Endothelial cell (in vitro differentiated cells): ENCODE measurements at regions not wholly inside any gene's neighbourhood (a gene's known extent, or its start where the extent isn't known, plus 50 kb on each side); places are given as distances from the start of the nearest gene placed in this dataset.
"Not testable (repeated sequence)": the region's sequence is repeated elsewhere in the genome, so short reads cannot be mapped to it uniquely, and the experiment has no call there.

Experiments used
- DNase-seq: peaks from one replicate; pipeline ENCODE4 v3.0.0; 2021; ENCODE audit warnings: low spot score
- H3K27ac Mint-ChIP-seq: one replicate; pipeline ENCODE4 v1.8.0; 2021; ENCODE audit warnings: mixed read lengths, inconsistent platforms; ENCODE audit not compliant: unreplicated experiment
- H3K27me3 Mint-ChIP-seq: one replicate; pipeline ENCODE4 v1.8.0; 2021; ENCODE audit warnings: mild to moderate bottlenecking, moderate library complexity, mixed read lengths, inconsistent platforms; ENCODE audit not compliant: unreplicated experiment
- H3K36me3 Mint-ChIP-seq: one replicate; pipeline ENCODE4 v1.8.0; 2021; ENCODE audit warnings: mild to moderate bottlenecking, low read depth, mixed read lengths, inconsistent platforms; ENCODE audit not compliant: unreplicated experiment
- H3K4me1 Mint-ChIP-seq: one replicate; pipeline ENCODE4 v1.8.0; 2021; ENCODE audit warnings: mild to moderate bottlenecking, mixed read lengths, inconsistent platforms; ENCODE audit not compliant: unreplicated experiment
- H3K4me3 Mint-ChIP-seq: one replicate; pipeline ENCODE4 v1.8.0; 2021; ENCODE audit warnings: mild to moderate bottlenecking, mixed read lengths, inconsistent platforms; ENCODE audit not compliant: unreplicated experiment
- H3K9me3 Mint-ChIP-seq: one replicate; pipeline ENCODE4 v1.8.0; 2021; ENCODE audit warnings: mixed read lengths, inconsistent platforms; ENCODE audit not compliant: unreplicated experiment
- CTCF ChIP-seq: fragments of 200-600 bp; sonication (generic); IDR thresholded peaks from one replicate; pipeline ENCODE4 v1.5.0; 2021; ENCODE audit warnings: antibody characterized with exemption; ENCODE audit not compliant: unreplicated experiment

- H3K9me3 Mint-ChIP-seq, result no peaks in the 10 kb centered on the region
- H3K4me1 Mint-ChIP-seq, result no peaks in the 10 kb centered on the region
- H3K27ac Mint-ChIP-seq, result no peak overlapping the region
- DNase-seq, result no peak
- no peak for TF ChIP-seq CTCF
- no peaks in the 10 kb centered on the region for H3K36me3 Mint-ChIP-seq
- no peak overlapping the region for H3K4me3 Mint-ChIP-seq
- H3K27me3 Mint-ChIP-seq, result no peaks in the 10 kb centered on the region
Observed at GRCh38 chr7:115332691-115333090, 410.8 kb downstream of the MDFIC start.

GRCh38 chr7:115329006-115329405, 407.1 kb downstream of the MDFIC start:
- Mint-ChIP-seq H3K27me3 (no peaks in the 10 kb centered on the region), H3K9me3 (no peaks in the 10 kb centered on the region), H3K4me1 (no peaks in the 10 kb centered on the region), H3K36me3 (no peaks in the 10 kb centered on the region), H3K4me3 (no peak overlapping the region), H3K27ac (no peak overlapping the region)
- TF ChIP-seq CTCF, result no peak
- no peak for DNase-seq

DNA sequence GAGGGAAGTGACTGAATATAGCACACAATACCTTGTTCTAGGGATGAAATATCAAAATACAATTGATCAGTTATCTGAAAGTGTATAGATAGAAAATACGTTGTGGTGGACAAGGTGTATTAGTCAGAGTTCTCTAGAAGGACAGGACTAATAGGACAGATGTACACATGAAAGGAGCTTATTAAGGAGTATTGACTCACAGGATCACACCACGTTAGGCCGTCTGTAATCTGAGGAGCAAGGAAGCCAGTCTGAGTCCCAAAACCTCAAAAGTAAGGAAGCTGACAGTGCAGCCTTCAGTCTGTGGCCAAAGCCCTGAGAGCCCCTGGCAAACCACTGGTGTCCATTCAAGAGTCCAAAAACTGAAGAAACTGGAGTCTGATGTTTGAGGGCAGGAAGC, 406.1 kb downstream of the MDFIC start:
- no peaks in the 10 kb centered on the region for H3K9me3 Mint-ChIP-seq
- no peak for TF ChIP-seq CTCF
- no peak for DNase-seq
- no peak overlapping the region for H3K27ac Mint-ChIP-seq
- H3K27me3 Mint-ChIP-seq, result no peaks in the 10 kb centered on the region
- no peaks in the 10 kb centered on the region for H3K4me1 Mint-ChIP-seq
- no peak overlapping the region for H3K4me3 Mint-ChIP-seq
- no peaks in the 10 kb centered on the region for H3K36me3 Mint-ChIP-seq

- Mint-ChIP-seq H3K4me3 (no peak overlapping the region), H3K9me3 (no peaks in the 10 kb centered on the region), H3K27ac (no peak overlapping the region), H3K36me3 (no peaks in the 10 kb centered on the region), H3K27me3 (no peaks in the 10 kb centered on the region), H3K4me1 (no peaks in the 10 kb centered on the region)
- no peak for TF ChIP-seq CTCF
- no peak for DNase-seq
Observed at GRCh38 chr7:115327326-115327725, 405.4 kb downstream of the MDFIC start.

DNA sequence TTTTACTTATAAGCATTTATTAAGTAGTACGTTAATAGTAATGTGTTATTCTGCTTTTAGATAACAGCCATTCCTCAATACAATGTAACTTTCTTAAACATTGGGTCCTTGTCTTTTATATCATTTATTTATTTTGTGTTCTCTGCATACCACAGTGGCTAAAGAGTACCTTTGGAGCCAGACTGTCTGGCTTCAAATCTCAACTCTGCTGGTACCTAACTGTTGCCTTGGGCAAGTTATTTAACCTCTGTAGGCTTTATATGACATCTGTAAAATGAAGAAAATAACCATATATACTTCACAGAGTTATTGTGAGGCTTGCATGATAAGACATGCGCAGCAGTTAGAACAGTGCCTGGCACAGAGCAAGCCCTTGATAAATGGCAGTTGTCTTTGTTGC, 397.6 kb downstream of the MDFIC start:
- Mint-ChIP-seq H3K4me3 (no peak overlapping the region), H3K9me3 (no peaks in the 10 kb centered on the region), H3K36me3 (no peaks in the 10 kb centered on the region), H3K4me1 (peaks cover 4% of the 10 kb centered on the region), H3K27me3 (no peaks in the 10 kb centered on the region), H3K27ac (no peak overlapping the region)
- no peak for TF ChIP-seq CTCF
- no peak for DNase-seq

DNA sequence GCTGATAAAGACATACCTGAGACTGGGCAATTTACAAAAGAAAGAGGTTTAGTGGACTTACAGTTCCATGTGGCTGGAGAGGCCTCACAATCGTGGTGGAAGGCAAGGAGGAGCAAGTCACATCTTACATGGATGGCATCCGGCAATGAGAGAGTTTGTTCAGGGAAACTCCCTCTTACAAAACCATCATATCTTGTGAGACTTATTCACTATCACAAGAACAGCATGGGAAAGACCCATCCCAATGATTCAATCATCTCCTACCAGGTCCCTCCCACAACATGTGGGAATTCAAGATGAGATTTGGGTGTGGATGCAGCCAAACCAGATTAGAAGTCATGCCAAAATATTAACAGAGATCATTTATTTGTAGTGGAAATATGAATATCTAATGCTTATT, 388.4 kb downstream of the MDFIC start:
- H3K27me3 Mint-ChIP-seq, H3K4me3 Mint-ChIP-seq, H3K9me3 Mint-ChIP-seq, DNase-seq, H3K36me3 Mint-ChIP-seq, H3K27ac Mint-ChIP-seq, H3K4me1 Mint-ChIP-seq: not testable (repeated sequence)
